Cardiac muscle cell (in vitro differentiated cells and primary cell): ENCODE measurements at regions not wholly inside any gene's neighbourhood (a gene's known extent, or its start where the extent isn't known, plus 50 kb on each side); places are given as distances from the start of the nearest gene placed in this dataset.

ENCODE experiments used
- DNase-seq, 2 donors: peaks; one replicate each; pipeline versions ENCODE4 v3.0.0 to v3.0.0-alpha.2; 2010 to 2017; ENCODE audit warnings: low read depth in 1 of 2, low spot score in 1 of 2
- H3K27ac ChIP-seq: fragments of 200-600 bp; sonication (generic); 2 replicates; pipeline ENCODE4 v1.5.1; 2016
- H3K27me3 ChIP-seq: fragments of 200-600 bp; sonication (generic); 2 replicates; pipeline ENCODE4 v1.6.0; 2016; ENCODE audit warnings: control low read depth
- H3K36me3 ChIP-seq: fragments of 200-600 bp; sonication (generic); 2 replicates; pipeline ENCODE4 v1.5.1; 2016; ENCODE audit warnings: control low read depth
- H3K4me1 ChIP-seq: fragments of 200-600 bp; sonication (generic); 2 replicates; pipeline ENCODE4 v1.8.1; 2017; ENCODE audit warnings: low read depth, mild to moderate bottlenecking, mixed run types
- H3K4me3 ChIP-seq: fragments of 200-600 bp; sonication (generic); 2 replicates; pipeline ENCODE4 v1.5.1; 2016; ENCODE audit warnings: mild to moderate bottlenecking
- H3K9me3 ChIP-seq: fragments of 200-600 bp; sonication (generic); 2 replicates; pipeline ENCODE4 v1.5.1; 2017; ENCODE audit warnings: low read depth, mild to moderate bottlenecking, control low read depth
- CTCF ChIP-seq: IDR thresholded peaks from 2 replicates; pipeline ENCODE4 v1.5.1; 2012; ENCODE audit warnings: low read depth, mild to moderate bottlenecking, low read length

GRCh38 chr12:15052691-15053090 is 79.8 kb downstream of the PDE6H start:
- H3K36me3 ChIP-seq, result no peaks in the 10 kb centered on the region
- DNase-seq, result no peak
- no peaks in the 10 kb centered on the region for H3K4me1 ChIP-seq
- H3K4me3 ChIP-seq, result no peak overlapping the region
- no peak overlapping the region for H3K27ac ChIP-seq
- H3K9me3 ChIP-seq, result no peaks in the 10 kb centered on the region
- TF ChIP-seq CTCF, result no peak
- no peaks in the 10 kb centered on the region for H3K27me3 ChIP-seq

DNA sequence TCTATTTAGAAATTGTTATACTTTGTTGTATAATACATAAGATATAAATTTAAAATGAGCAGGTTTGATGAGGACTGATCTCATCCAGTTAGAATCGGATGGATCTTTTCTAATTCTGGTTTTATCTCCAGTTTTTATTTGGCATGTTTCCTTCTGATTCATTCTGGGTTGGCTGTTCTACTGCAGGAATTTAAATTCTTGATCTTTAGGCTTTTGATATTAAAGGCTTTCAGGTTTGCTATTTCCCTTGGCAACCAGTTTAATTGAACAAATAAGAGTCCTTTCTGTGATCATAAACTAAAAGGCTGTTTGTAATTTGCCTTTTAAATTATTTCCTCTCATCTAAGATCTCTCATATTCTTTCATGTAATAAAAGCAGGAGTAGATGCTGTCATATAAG is 83.4 kb downstream of the PDE6H start:
- no peak overlapping the region for H3K27ac ChIP-seq
- no peak for DNase-seq
- no peaks in the 10 kb centered on the region for H3K36me3 ChIP-seq
- H3K27me3 ChIP-seq, result no peaks in the 10 kb centered on the region
- TF ChIP-seq CTCF, result no peak
- no peaks in the 10 kb centered on the region for H3K4me1 ChIP-seq
- no peak overlapping the region for H3K4me3 ChIP-seq
- H3K9me3 ChIP-seq, result no peaks in the 10 kb centered on the region
